ENCODE measurements at regions not wholly inside any gene's neighbourhood (a gene's known extent, or its start where the extent isn't known, plus 50 kb on each side); places are given as distances from the start of the nearest gene placed in this dataset.

DNA sequence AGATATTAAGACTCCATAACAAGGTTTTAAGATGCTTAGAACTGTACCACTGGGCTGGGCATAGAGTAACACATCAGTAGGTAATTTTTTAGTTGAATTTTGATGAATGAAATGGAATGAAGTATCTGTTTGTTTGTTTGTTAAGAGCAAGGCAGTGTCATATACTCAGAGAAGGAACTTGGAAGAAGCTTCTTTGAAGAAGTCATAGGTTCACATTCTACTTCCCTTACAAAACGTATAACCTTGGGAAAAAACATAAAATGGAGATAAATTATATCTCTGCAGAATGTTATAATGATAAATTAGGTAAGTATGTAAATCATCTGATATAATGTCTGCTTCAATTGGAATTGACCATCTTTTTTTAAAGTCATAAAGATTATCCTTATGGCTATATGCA is 122.1 kb upstream of the SLC39A10 start:
- TF ChIP-seq ZFP41 (tag by site-specific recombination; IDR thresholded peaks at IDR 0.05; ENCODE audit: borderline replicate concordance) = no peak
- TF ChIP-seq ZNF624 (tag by site-specific recombination; IDR thresholded peaks at IDR 0.05) = no peak
- TF ChIP-seq OVOL3 (tag by site-specific recombination; IDR thresholded peaks at IDR 0.05) = no peak
- no peak for TF ChIP-seq KLF8 (tag by site-specific recombination; IDR thresholded peaks at IDR 0.05)
- no peak for TF ChIP-seq ZNF112 (tag by site-specific recombination; IDR thresholded peaks at IDR 0.05)
- TF ChIP-seq GLI2 (tag by site-specific recombination; IDR thresholded peaks at IDR 0.05; ENCODE audit: borderline replicate concordance, low read depth) = no peak
- TF ChIP-seq ZNF473 (tag by site-specific recombination; IDR thresholded peaks at IDR 0.05) = no peak
- no peak for TF ChIP-seq SALL2 (tag by site-specific recombination; IDR thresholded peaks at IDR 0.05; ENCODE audit: borderline replicate concordance)
- no peak for TF ChIP-seq ZFP69B (tag by site-specific recombination; IDR thresholded peaks at IDR 0.05)
- TF ChIP-seq, protein P1, sequence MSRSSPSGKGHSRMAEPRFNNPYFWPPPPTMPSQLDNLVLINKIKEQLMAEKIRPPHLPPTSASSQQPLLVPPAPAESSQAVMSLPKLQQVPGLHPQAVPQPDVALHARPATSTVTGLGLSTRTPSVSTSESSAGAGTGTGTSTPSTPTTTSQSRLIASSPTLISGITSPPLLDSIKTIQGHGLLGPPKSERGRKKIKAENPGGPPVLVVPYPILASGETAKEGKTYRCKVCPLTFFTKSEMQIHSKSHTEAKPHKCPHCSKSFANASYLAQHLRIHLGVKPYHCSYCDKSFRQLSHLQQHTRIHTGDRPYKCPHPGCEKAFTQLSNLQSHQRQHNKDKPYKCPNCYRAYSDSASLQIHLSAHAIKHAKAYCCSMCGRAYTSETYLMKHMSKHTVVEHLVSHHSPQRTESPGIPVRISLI (tag by site-specific recombination; IDR thresholded peaks at IDR 0.05) = no peak
- TF ChIP-seq, protein P2, sequence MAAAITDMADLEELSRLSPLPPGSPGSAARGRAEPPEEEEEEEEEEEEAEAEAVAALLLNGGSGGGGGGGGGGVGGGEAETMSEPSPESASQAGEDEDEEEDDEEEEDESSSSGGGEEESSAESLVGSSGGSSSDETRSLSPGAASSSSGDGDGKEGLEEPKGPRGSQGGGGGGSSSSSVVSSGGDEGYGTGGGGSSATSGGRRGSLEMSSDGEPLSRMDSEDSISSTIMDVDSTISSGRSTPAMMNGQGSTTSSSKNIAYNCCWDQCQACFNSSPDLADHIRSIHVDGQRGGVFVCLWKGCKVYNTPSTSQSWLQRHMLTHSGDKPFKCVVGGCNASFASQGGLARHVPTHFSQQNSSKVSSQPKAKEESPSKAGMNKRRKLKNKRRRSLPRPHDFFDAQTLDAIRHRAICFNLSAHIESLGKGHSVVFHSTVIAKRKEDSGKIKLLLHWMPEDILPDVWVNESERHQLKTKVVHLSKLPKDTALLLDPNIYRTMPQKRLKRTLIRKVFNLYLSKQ (tag by site-specific recombination; IDR thresholded peaks at IDR 0.05; ENCODE audit: borderline replicate concordance) = no peak
- no peak for TF ChIP-seq ZNF19 (tag by site-specific recombination; IDR thresholded peaks at IDR 0.05; ENCODE audit: low read depth)
- TF ChIP-seq ZNF202 (tag by site-specific recombination; IDR thresholded peaks at IDR 0.05; ENCODE audit: borderline replicate concordance) = no peak
- TF ChIP-seq, protein P3, sequence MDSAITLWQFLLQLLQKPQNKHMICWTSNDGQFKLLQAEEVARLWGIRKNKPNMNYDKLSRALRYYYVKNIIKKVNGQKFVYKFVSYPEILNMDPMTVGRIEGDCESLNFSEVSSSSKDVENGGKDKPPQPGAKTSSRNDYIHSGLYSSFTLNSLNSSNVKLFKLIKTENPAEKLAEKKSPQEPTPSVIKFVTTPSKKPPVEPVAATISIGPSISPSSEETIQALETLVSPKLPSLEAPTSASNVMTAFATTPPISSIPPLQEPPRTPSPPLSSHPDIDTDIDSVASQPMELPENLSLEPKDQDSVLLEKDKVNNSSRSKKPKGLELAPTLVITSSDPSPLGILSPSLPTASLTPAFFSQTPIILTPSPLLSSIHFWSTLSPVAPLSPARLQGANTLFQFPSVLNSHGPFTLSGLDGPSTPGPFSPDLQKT (IDR thresholded peaks at IDR 0.05; ENCODE audit: borderline replicate concordance, low read depth, low read length) = no peak
- TF ChIP-seq ZNF16 (tag by site-specific recombination; IDR thresholded peaks at IDR 0.05; ENCODE audit: low read depth) = no peak
- TF ChIP-seq, protein P4, sequence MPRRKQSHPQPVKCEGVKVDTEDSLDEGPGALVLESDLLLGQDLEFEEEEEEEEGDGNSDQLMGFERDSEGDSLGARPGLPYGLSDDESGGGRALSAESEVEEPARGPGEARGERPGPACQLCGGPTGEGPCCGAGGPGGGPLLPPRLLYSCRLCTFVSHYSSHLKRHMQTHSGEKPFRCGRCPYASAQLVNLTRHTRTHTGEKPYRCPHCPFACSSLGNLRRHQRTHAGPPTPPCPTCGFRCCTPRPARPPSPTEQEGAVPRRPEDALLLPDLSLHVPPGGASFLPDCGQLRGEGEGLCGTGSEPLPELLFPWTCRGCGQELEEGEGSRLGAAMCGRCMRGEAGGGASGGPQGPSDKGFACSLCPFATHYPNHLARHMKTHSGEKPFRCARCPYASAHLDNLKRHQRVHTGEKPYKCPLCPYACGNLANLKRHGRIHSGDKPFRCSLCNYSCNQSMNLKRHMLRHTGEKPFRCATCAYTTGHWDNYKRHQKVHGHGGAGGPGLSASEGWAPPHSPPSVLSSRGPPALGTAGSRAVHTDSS (tag by site-specific recombination; IDR thresholded peaks at IDR 0.05) = no peak
- no peak for TF ChIP-seq ZNF791 (tag by site-specific recombination; IDR thresholded peaks at IDR 0.05)
- Histone ChIP-seq H3K4me1 (ENCODE audit: control insufficient read depth, insufficient read depth, low read length) (no peaks in the 10 kb centered on the region), H3K27ac (ENCODE audit: extremely low read depth, low read depth, low read length) (no peak overlapping the region), H3K9me3 (ENCODE audit: control insufficient read depth, insufficient read depth, low read depth, low read length) (no peaks in the 10 kb centered on the region), H3K4me3 (ENCODE audit: low read depth, low read length) (no peak overlapping the region), H3K36me3 (ENCODE audit: control insufficient read depth in 2 of 2, insufficient read depth in 1 of 2, low read length in 2 of 2) (no peaks in the 10 kb centered on the region)
- CTCF ChIA-PET = no interaction called here
- POLR2A ChIA-PET = no interaction called here

DNA sequence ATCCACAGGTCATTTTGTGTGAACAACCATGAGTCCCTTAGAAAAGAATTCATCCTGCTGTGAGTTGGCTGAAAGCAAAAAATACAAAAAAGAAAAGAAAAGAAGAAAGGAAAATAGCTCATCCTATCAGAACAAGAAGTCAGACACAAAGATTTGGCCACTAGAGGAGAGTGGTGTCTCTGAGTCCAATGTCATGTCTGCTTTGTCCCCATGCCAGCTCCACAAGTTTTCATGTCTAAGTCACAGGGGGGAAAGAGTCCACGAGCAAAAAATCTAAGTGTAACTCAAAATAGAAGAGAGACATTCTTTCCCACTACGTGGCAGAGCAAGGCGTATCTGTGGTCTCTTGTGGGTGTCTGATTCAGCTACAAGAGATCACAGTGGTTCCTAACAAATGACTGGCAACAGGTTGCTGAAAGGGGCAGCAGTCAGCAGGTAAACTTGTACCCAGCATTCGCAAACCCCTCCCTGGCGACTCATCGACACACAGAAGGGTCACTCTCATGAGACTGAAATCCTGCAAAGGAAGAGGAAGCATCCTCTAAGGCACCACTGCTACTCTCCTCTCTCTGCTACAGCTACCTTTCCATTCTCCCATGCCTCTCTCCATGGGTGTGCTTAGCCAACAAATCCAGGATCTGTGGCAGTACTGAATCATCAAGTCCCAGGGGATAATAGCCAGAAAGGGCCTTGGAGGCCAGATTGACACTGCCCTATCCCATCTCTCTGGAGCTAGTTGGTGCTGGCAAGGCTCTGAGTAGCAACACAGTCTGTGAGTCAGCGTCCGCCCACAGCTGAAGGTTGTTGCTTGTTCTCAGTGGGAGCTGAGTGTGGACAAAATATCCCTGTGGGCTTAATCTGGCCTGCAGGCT is 123.0 kb upstream of the SLC39A10 start:
- Histone ChIP-seq H3K4me1 (ENCODE audit: control insufficient read depth, insufficient read depth, low read length) (no peaks in the 10 kb centered on the region), H3K27ac (ENCODE audit: extremely low read depth, low read depth, low read length) (no peak overlapping the region), H3K36me3 (ENCODE audit: control insufficient read depth in 2 of 2, insufficient read depth in 1 of 2, low read length in 2 of 2) (no peaks in the 10 kb centered on the region), H3K9me3 (ENCODE audit: control insufficient read depth, insufficient read depth, low read depth, low read length) (no peaks in the 10 kb centered on the region), H3K4me3 (ENCODE audit: low read depth, low read length) (no peak overlapping the region)
- ChIA-PET POLR2A (no interaction called here), CTCF (interaction anchor here (0.6 to 2.1 kb wide), 3 partner anchors 102 to 142 kb away, joined by 3 to 9 read pairs (median 3); no protein-coding TSS in a partner anchor)
- peak; percentile 84 for TF ChIP-seq ZFHX2 (tag by site-specific recombination; conservative IDR thresholded peaks at IDR 0.05)
- TF ChIP-seq EGR2 (tag by site-specific recombination; IDR thresholded peaks at IDR 0.05; ENCODE audit: low read depth) = peak; percentile 81
- TF ChIP-seq SCRT2 (tag by site-specific recombination; IDR thresholded peaks at IDR 0.05) = 0 out of 2 replicates have a peak, but pooled peaks have one; percentile 52
- TF ChIP-seq KLF7 (tag by site-specific recombination; IDR thresholded peaks at IDR 0.05; ENCODE audit: borderline replicate concordance) = no peak
- TF ChIP-seq ZNF221 (tag by site-specific recombination; IDR thresholded peaks at IDR 0.05; ENCODE audit: borderline replicate concordance) = no peak
